SH-SY5Y (cell line): ENCODE measurements at regions not wholly inside any gene's neighbourhood (a gene's known extent, or its start where the extent isn't known, plus 50 kb on each side); places are given as distances from the start of the nearest gene placed in this dataset.

Experiments
- GATA2 ChIP-seq: IDR thresholded peaks from 2 replicates; pipeline ENCODE4 v1.6.1; 2011; ENCODE audit warnings: mild to moderate bottlenecking, low read depth, low read length
- GATA3 ChIP-seq: IDR thresholded peaks from 2 replicates; pipeline ENCODE4 v1.6.1; 2011; ENCODE audit warnings: low read depth, mild to moderate bottlenecking, low read length, moderate library complexity

GRCh38 chr6:142631517-142632385, 313.2 kb downstream of the HIVEP2 start:
- peak; percentile 43; the same call in 1 of the 2 replicates for TF ChIP-seq GATA2
- peak; percentile 69 for TF ChIP-seq GATA3
